GM12878 (cell line): ENCODE measurements at regions not wholly inside any gene's neighbourhood (a gene's known extent, or its start where the extent isn't known, plus 50 kb on each side); places are given as distances from the start of the nearest gene placed in this dataset.

Experiments
- ATAC-seq: fragments of 200-7000 bp; cut with Tn5 transposase; 3 replicates; pipeline ENCODE4 v1.9.1; 2020; ENCODE audit warnings: mild to moderate bottlenecking, moderate library complexity
- BruUV-seq: library from RNA; stranded (reverse); fragments of 400-500 nt; replicated peaks from 2 replicates; lab custom pipeline; 2021; lab: Mats Ljungman, UMichigan
- CTCF ChIA-PET: fragments of 300-600 bp; sonication (Branson Sonifier 250); formaldehyde crosslinking; extraction: SDS; loops from one replicate; lab custom pipeline; 2021; ENCODE audit warnings: inconsistent platforms; lab: Yijun Ruan, JAX
- POLR2A ChIA-PET: fragments of 350-600 bp; formaldehyde crosslinking; extraction: SDS; loops from one replicate; lab custom pipeline; 2021; ENCODE audit warnings: inconsistent platforms; lab: Charles Lee
- RAD21 ChIA-PET: fragments of 300-600 bp; sonication (Branson Sonifier 250); formaldehyde crosslinking; loops from one replicate; lab custom pipeline; 2023; ENCODE audit warnings: antibody characterized with exemption; ENCODE audit not compliant: unreplicated experiment; lab: Charles Lee
- SMC1A ChIA-PET: fragments of 300-600 bp; sonication (Branson Sonifier 250); formaldehyde crosslinking; loops from one replicate; lab custom pipeline; 2023; ENCODE audit not compliant: unreplicated experiment, uncharacterized antibody; lab: Charles Lee
- DNase-seq: peaks from one replicate; pipeline ENCODE4 v3.0.0-alpha.2; 2011; ENCODE audit warnings: low read depth, low spot score
- FAIRE-seq: peaks from 3 replicates; lab custom pipeline; 2011; peaks lifted over from hg19 to GRCh38; lab: Jason Lieb, UNC
- H2AFZ ChIP-seq: 2 replicates; pipeline ENCODE4 v1.6.0; 2011; ENCODE audit warnings: low read depth, low read length, control low read depth; ENCODE audit not compliant: control insufficient read depth
- H3K27ac ChIP-seq: 2 replicates; pipeline ENCODE4 v1.5.1; 2011; ENCODE audit warnings: control low read depth; ENCODE audit not compliant: control insufficient read depth, insufficient read depth
- H3K27me3 ChIP-seq, 2 experiments: replicated peaks in 1 of 2; 2 replicates each; pipeline versions ENCODE4 v1.6.0 to v1.6.1; 2011; ENCODE audit warnings: low read length in 1 of 2; ENCODE audit not compliant: control insufficient read depth in 2 of 2, insufficient read depth in 2 of 2
- H3K36me3 ChIP-seq, 2 experiments: 2 replicates each; pipeline ENCODE4 v1.5.1; 2011; ENCODE audit warnings: low read length in 1 of 2; ENCODE audit not compliant: control insufficient read depth in 2 of 2, insufficient read depth in 2 of 2
- H3K4me1 ChIP-seq: 2 replicates; pipeline ENCODE4 v1.6.1; 2011; ENCODE audit warnings: mild to moderate bottlenecking, low read length, moderate library complexity, mixed read lengths; ENCODE audit not compliant: control insufficient read depth, insufficient read depth
- H3K4me2 ChIP-seq: 2 replicates; pipeline ENCODE4 v1.6.0; 2011; ENCODE audit warnings: control low read depth; ENCODE audit not compliant: control insufficient read depth, insufficient read depth
- H3K4me3 ChIP-seq: fragments of 200-600 bp; sonication (generic); 2 replicates; pipeline ENCODE4 v1.5.1; 2016
- H3K79me2 ChIP-seq: 2 replicates; pipeline ENCODE4 v1.6.0; 2011; ENCODE audit warnings: low read length; ENCODE audit not compliant: control insufficient read depth, insufficient read depth
- H3K9ac ChIP-seq: 2 replicates; pipeline ENCODE4 v1.8.0; 2011; ENCODE audit warnings: low read length, control low read depth, mixed read lengths; ENCODE audit not compliant: control insufficient read depth, insufficient read depth
- H3K9me3 ChIP-seq: replicated peaks from 3 replicates; pipeline ENCODE4 v1.5.1; 2011; ENCODE audit warnings: mild to moderate bottlenecking, low read length; ENCODE audit not compliant: control insufficient read depth, insufficient read depth
- H4K20me1 ChIP-seq: 2 replicates; pipeline ENCODE4 v1.6.0; 2011; ENCODE audit not compliant: control insufficient read depth, insufficient read depth
- BCL11A ChIP-seq: IDR thresholded peaks from 2 replicates; pipeline ENCODE4 v1.6.1; 2011; ENCODE audit warnings: low read depth, low read length
- FOXK2 ChIP-seq: fragments of 450-650 bp; IDR thresholded peaks from 2 replicates; pipeline ENCODE4 v1.6.1; 2017; ENCODE audit warnings: mild to moderate bottlenecking, moderate library complexity
- NR2C1 ChIP-seq: fragments of 450-650 bp; IDR thresholded peaks from 2 replicates; pipeline ENCODE4 v1.6.1; 2017; ENCODE audit warnings: antibody characterized with exemption, mild to moderate bottlenecking, moderate library complexity
- SMARCA5 ChIP-seq: fragments of 450-650 bp; IDR thresholded peaks from 2 replicates; pipeline ENCODE4 v1.6.1; 2017; ENCODE audit warnings: mild to moderate bottlenecking
- SPI1 ChIP-seq: IDR thresholded peaks from 2 replicates; pipeline ENCODE4 v1.6.1; 2011; ENCODE audit warnings: low read depth, mild to moderate bottlenecking, low read length, moderate library complexity, borderline replicate concordance; ENCODE audit not compliant: insufficient read depth
- TCF12 ChIP-seq: IDR thresholded peaks from 2 replicates; pipeline ENCODE4 v1.6.1; 2011; ENCODE audit warnings: low read depth, mild to moderate bottlenecking, low read length
- WGBS: methylation state at CpG from one replicate; pipeline ENCODE4 v1.1.6; 2016; ENCODE audit warnings: low lambda C conversion rate; ENCODE audit not compliant: insufficient replicate concordance, insufficient coverage; ENCODE audit errors: missing lambda C conversion rate; 5-methylcytosine and 5-hydroxymethylcytosine counted together
- in situ Hi-C: fragments of 300-500 bp; cut with MboI; formaldehyde crosslinking; loops from 9 replicates; pipeline ENCODE4 v1.14.3; 2018; ENCODE audit warnings: mixed read lengths
- intact Hi-C: fragments of 100-400 bp; cut with micrococcal nuclease; formaldehyde crosslinking; loops from one replicate; pipeline ENCODE4 v1.14.2; 2022; ENCODE audit not compliant: unreplicated experiment
- TF ChIP-seq, protein P1 (sequence below): fragments of 450-650 bp; IDR thresholded peaks from 2 replicates; pipeline ENCODE4 v1.6.1; 2018; ENCODE audit warnings: mild to moderate bottlenecking, low read depth, moderate library complexity; ENCODE audit not compliant: partially characterized antibody
- TF ChIP-seq, protein P2 (sequence below): fragments of 450-650 bp; formaldehyde crosslinking; IDR thresholded peaks from 2 replicates; pipeline ENCODE4 v1.5.0; 2022; ENCODE audit warnings: mild to moderate bottlenecking, missing genetic modification characterization
- TF ChIP-seq, protein P3 (sequence below): IDR thresholded peaks from 2 replicates; pipeline ENCODE4 v1.6.1; 2012; ENCODE audit warnings: low read length, inconsistent platforms

DNA sequence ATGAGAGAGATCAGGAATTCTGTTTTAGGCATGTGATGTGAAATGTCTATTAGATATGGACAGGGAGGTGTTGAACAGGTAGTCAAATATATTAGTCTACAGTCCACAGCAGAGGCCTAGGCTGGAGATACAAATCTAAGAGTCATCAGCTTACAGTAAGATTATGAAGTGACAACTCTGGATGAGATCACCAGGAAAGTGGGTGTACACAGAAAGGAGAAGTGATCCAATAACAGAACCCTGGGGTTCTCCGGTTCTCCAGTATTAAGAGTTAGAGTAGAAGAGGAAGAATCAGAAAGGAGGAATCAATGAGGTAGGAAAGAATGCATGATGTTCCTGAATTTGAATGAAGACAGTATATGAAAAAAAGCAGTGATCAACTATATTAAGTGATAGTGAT, 362.3 kb downstream of the FIGN start:
- Histone ChIP-seq H3K9ac (no peak overlapping the region), H3K4me3 (no peak overlapping the region), H3K79me2 (no peaks in the 10 kb centered on the region), H3K27me3 (no peaks in the 10 kb centered on the region)
- FAIRE-seq: no peak
- DNase-seq: no peak
- CTCF ChIA-PET: no interaction called here
- POLR2A ChIA-PET: no interaction called here
- intact Hi-C loops: no loop called here
- no TSS peak for BruUV-seq
- TF ChIP-seq TCF12 (no peak), SPI1 (0 out of 2 replicates have a peak, but pooled peaks have one; percentile 26)
- TF ChIP-seq, all 136 proteins: peak for 1
- 0% methylated on average over 1 of the region's 1 CpG for WGBS
- SMC1A ChIA-PET: no interaction called here
- Histone ChIP-seq H3K27ac (no peak overlapping the region), H4K20me1 (no peaks in the 10 kb centered on the region), H3K9me3 (no peaks in the 10 kb centered on the region), H2AFZ (no peak overlapping the region), H3K36me3 (no peaks in the 10 kb centered on the region), H3K4me1 (no peaks in the 10 kb centered on the region), H3K4me2 (no peak overlapping the region)
- peak; percentile 64 for ATAC-seq
- RAD21 ChIA-PET: no interaction called here
- in situ Hi-C loops: no loop called here

DNA sequence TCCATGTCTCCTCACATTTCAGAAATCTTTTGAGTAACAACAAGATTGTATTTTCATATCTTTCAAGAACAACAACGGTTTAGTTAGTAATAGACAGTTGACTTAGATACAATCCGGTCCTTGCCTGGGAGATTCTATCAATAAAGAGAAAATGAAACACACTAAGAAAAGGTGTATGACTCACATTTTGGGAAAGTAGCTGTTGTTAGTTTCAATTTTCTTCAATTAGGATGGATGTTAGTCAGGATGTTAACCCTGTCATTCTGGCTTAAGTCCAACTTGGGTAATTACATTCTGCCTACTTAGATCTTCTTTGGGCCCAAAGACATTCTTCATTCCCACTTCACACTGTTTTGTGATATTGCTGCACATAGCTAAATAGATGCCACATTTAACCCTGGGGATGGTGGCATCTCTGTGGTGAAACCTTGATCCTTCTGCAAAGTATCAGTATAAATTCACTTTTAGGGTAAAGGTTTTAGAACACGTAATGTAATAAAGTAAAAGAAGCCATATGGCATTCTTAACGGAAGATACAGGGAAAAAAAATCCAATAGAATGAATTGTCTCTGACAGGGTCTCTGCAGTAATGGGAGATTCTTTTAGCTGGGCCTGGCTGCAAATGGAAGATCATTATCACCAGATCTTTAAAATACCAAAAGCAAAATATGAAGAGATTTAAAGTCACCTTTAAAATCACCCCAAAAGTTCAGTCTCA, 365.5 kb downstream of the FIGN start:
- Histone ChIP-seq H3K9ac (no peak overlapping the region), H3K36me3 (no peaks in the 10 kb centered on the region), H2AFZ (no peak overlapping the region), H3K9me3 (no peaks in the 10 kb centered on the region), H3K4me2 (no peak overlapping the region), H3K27ac (no peak overlapping the region), H3K79me2 (no peaks in the 10 kb centered on the region), H3K4me3 (no peak overlapping the region), H3K4me1 (no peaks in the 10 kb centered on the region), H4K20me1 (no peaks in the 10 kb centered on the region), H3K27me3 (no peaks in the 10 kb centered on the region)
- ChIA-PET CTCF (interaction anchor here (1.8 kb wide), 1 partner anchor 25 kb away, joined by 5 read pairs; no protein-coding TSS in a partner anchor), POLR2A (no interaction called here), RAD21 (no interaction called here), SMC1A (no interaction called here)
- ATAC-seq: no peak
- FAIRE-seq: no peak
- in situ Hi-C loops: no loop called here
- 30% methylated on average over 4 of the region's 4 CpGs for WGBS
- DNase-seq: no peak
- no TSS peak for BruUV-seq
- intact Hi-C loops: no loop called here
- TF ChIP-seq SMARCA5: no peak
- TF ChIP-seq BCL11A: no peak
- TF ChIP-seq, protein P1, sequence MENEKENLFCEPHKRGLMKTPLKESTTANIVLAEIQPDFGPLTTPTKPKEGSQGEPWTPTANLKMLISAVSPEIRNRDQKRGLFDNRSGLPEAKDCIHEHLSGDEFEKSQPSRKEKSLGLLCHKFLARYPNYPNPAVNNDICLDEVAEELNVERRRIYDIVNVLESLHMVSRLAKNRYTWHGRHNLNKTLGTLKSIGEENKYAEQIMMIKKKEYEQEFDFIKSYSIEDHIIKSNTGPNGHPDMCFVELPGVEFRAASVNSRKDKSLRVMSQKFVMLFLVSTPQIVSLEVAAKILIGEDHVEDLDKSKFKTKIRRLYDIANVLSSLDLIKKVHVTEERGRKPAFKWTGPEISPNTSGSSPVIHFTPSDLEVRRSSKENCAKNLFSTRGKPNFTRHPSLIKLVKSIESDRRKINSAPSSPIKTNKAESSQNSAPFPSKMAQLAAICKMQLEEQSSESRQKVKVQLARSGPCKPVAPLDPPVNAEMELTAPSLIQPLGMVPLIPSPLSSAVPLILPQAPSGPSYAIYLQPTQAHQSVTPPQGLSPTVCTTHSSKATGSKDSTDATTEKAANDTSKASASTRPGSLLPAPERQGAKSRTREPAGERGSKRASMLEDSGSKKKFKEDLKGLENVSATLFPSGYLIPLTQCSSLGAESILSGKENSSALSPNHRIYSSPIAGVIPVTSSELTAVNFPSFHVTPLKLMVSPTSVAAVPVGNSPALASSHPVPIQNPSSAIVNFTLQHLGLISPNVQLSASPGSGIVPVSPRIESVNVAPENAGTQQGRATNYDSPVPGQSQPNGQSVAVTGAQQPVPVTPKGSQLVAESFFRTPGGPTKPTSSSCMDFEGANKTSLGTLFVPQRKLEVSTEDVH: no peak
- TF ChIP-seq, protein P2, sequence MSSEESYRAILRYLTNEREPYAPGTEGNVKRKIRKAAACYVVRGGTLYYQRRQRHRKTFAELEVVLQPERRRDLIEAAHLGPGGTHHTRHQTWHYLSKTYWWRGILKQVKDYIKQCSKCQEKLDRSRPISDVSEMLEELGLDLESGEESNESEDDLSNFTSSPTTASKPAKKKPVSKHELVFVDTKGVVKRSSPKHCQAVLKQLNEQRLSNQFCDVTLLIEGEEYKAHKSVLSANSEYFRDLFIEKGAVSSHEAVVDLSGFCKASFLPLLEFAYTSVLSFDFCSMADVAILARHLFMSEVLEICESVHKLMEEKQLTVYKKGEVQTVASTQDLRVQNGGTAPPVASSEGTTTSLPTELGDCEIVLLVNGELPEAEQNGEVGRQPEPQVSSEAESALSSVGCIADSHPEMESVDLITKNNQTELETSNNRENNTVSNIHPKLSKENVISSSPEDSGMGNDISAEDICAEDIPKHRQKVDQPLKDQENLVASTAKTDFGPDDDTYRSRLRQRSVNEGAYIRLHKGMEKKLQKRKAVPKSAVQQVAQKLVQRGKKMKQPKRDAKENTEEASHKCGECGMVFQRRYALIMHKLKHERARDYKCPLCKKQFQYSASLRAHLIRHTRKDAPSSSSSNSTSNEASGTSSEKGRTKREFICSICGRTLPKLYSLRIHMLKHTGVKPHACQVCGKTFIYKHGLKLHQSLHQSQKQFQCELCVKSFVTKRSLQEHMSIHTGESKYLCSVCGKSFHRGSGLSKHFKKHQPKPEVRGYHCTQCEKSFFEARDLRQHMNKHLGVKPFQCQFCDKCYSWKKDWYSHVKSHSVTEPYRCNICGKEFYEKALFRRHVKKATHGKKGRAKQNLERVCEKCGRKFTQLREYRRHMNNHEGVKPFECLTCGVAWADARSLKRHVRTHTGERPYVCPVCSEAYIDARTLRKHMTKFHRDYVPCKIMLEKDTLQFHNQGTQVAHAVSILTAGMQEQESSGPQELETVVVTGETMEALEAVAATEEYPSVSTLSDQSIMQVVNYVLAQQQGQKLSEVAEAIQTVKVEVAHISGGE (CRISPR knock-in tag): no peak
- TF ChIP-seq FOXK2: no peak
- no peak for TF ChIP-seq NR2C1
- TF ChIP-seq, protein P3, sequence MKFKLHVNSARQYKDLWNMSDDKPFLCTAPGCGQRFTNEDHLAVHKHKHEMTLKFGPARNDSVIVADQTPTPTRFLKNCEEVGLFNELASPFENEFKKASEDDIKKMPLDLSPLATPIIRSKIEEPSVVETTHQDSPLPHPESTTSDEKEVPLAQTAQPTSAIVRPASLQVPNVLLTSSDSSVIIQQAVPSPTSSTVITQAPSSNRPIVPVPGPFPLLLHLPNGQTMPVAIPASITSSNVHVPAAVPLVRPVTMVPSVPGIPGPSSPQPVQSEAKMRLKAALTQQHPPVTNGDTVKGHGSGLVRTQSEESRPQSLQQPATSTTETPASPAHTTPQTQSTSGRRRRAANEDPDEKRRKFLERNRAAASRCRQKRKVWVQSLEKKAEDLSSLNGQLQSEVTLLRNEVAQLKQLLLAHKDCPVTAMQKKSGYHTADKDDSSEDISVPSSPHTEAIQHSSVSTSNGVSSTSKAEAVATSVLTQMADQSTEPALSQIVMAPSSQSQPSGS: no peak
